Activated CD8-positive, alpha-beta T cell treated with anti-CD3 and anti-CD28 coated beads, Interleukin-2, amount 10 ng/mL, durations not matched to agents 7 days and 5 days (primary cell): ENCODE measurements at regions not wholly inside any gene's neighbourhood (a gene's known extent, or its start where the extent isn't known, plus 50 kb on each side); places are given as distances from the start of the nearest gene placed in this dataset.

Experiments
- ATAC-seq: fragments of 150-1000 bp; cut with Tn5 transposase; one replicate; pipeline ENCODE4 v1.10.0; 2021; ENCODE audit warnings: moderate library complexity
- CTCF ChIA-PET: fragments of 350-600 bp; sonication (Branson Sonifier 250); formaldehyde crosslinking; loops from one replicate; lab custom pipeline; 2021; ENCODE audit warnings: antibody characterized with exemption; lab: Charles Lee
- POLR2A ChIA-PET: fragments of 350-600 bp; sonication (Branson Sonifier 250); formaldehyde crosslinking; loops from one replicate; lab custom pipeline; 2021; ENCODE audit warnings: antibody characterized with exemption; lab: Charles Lee
- DNase-seq: peaks from one replicate; pipeline ENCODE4 v3.0.0-alpha.2; 2020
- H3K27ac Mint-ChIP-seq: one replicate; pipeline ENCODE4 v1.8.0; 2021; ENCODE audit warnings: mild to moderate bottlenecking, mixed read lengths
- H3K27me3 Mint-ChIP-seq: one replicate; pipeline ENCODE4 v1.8.0; 2021; ENCODE audit warnings: low read depth, mixed read lengths
- H3K36me3 Mint-ChIP-seq: one replicate; pipeline ENCODE4 v1.8.0; 2021; ENCODE audit warnings: low read depth, mixed read lengths
- H3K4me1 Mint-ChIP-seq: one replicate; pipeline ENCODE4 v1.8.0; 2021; ENCODE audit warnings: low read depth, mixed read lengths
- H3K4me3 Mint-ChIP-seq: one replicate; pipeline ENCODE4 v1.8.0; 2021; ENCODE audit warnings: mild to moderate bottlenecking, mixed read lengths
- H3K9me3 Mint-ChIP-seq: one replicate; pipeline ENCODE4 v1.8.0; 2022; ENCODE audit warnings: mixed read lengths; ENCODE audit not compliant: insufficient read depth

GRCh38 chr5:155250596-155250995 lies 237.0 kb downstream of the KIF4B start:
- ChIA-PET POLR2A (no interaction called here), CTCF (no interaction called here)
- no peaks in the 10 kb centered on the region for H3K36me3 Mint-ChIP-seq
- ATAC-seq (no peak), DNase-seq (no peak)
- H3K4me1 Mint-ChIP-seq = no peaks in the 10 kb centered on the region
- no peak overlapping the region for H3K4me3 Mint-ChIP-seq
- no peak overlapping the region for H3K27ac Mint-ChIP-seq
- no peaks in the 10 kb centered on the region for H3K9me3 Mint-ChIP-seq
- H3K27me3 Mint-ChIP-seq = no peaks in the 10 kb centered on the region

DNA sequence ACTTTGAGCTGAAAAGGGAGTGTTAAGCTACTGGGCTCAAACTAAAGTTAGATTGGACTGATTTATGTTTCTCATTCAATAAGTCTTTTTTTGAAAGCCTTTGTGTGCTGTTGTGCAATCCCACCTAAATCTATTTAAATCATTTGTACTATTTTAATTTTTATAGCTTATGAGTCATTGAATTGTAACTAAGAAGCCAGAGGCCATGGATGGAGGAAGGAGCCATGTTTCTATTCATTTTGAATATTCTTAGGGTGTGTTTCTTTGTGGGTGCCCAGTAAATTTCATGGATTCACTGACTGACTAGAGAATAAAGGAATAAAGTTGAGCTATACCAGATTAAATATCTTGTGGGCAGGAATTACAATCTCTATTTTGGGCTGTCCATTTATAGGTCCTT lies 238.5 kb downstream of the KIF4B start:
- DNase-seq = no peak
- POLR2A ChIA-PET = no interaction called here
- H3K4me3 Mint-ChIP-seq = no peak overlapping the region
- H3K27ac Mint-ChIP-seq = no peak overlapping the region
- H3K9me3 Mint-ChIP-seq = no peaks in the 10 kb centered on the region
- H3K4me1 Mint-ChIP-seq = no peaks in the 10 kb centered on the region
- CTCF ChIA-PET = no interaction called here
- no peaks in the 10 kb centered on the region for H3K27me3 Mint-ChIP-seq
- no peak for ATAC-seq
- H3K36me3 Mint-ChIP-seq = no peaks in the 10 kb centered on the region

- H3K9me3 Mint-ChIP-seq = no peaks in the 10 kb centered on the region
- no peaks in the 10 kb centered on the region for H3K4me1 Mint-ChIP-seq
- DNase-seq (no peak), ATAC-seq (no peak)
- no peak overlapping the region for H3K27ac Mint-ChIP-seq
- H3K4me3 Mint-ChIP-seq = no peak overlapping the region
- no peaks in the 10 kb centered on the region for H3K36me3 Mint-ChIP-seq
- CTCF ChIA-PET = no interaction called here
- no peaks in the 10 kb centered on the region for H3K27me3 Mint-ChIP-seq
- POLR2A ChIA-PET = no interaction called here
Measured at GRCh38 chr5:155252717-155253116, 239.2 kb downstream of the KIF4B start.

DNA sequence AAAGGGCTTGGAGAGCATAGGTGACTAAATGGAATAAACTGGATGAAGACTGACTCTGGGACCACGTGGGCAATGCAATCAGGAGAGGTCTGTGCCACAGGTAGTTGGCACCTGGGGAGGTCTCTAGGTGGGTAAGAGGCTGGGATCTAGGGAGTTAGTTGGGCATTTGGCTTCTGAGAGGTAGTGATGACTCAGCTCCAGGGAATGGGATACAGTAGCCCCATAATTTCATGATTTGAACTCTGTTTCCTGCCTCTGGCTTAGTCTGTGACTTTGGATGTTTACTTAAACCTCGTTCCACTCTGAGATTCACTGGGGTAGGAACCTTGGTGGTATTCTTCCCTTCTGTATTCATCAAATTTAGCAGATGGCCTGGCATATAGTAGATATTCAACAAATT lies 240.8 kb downstream of the KIF4B start:
- H3K9me3 Mint-ChIP-seq = no peaks in the 10 kb centered on the region
- no peaks in the 10 kb centered on the region for H3K27me3 Mint-ChIP-seq
- DNase-seq = no peak
- CTCF ChIA-PET = no interaction called here
- H3K36me3 Mint-ChIP-seq = no peaks in the 10 kb centered on the region
- POLR2A ChIA-PET = no interaction called here
- no peaks in the 10 kb centered on the region for H3K4me1 Mint-ChIP-seq
- H3K27ac Mint-ChIP-seq = no peak overlapping the region
- no peak overlapping the region for H3K4me3 Mint-ChIP-seq
- ATAC-seq = no peak

- ATAC-seq = no peak
- Mint-ChIP-seq H3K27ac (no peak overlapping the region), H3K36me3 (no peaks in the 10 kb centered on the region), H3K9me3 (no peaks in the 10 kb centered on the region), H3K27me3 (no peaks in the 10 kb centered on the region), H3K4me1 (no peaks in the 10 kb centered on the region), H3K4me3 (no peak overlapping the region)
- ChIA-PET CTCF (no interaction called here), POLR2A (no interaction called here)
- no peak for DNase-seq
Measured at GRCh38 chr5:155258161-155258560, 244.6 kb downstream of the KIF4B start.

DNA sequence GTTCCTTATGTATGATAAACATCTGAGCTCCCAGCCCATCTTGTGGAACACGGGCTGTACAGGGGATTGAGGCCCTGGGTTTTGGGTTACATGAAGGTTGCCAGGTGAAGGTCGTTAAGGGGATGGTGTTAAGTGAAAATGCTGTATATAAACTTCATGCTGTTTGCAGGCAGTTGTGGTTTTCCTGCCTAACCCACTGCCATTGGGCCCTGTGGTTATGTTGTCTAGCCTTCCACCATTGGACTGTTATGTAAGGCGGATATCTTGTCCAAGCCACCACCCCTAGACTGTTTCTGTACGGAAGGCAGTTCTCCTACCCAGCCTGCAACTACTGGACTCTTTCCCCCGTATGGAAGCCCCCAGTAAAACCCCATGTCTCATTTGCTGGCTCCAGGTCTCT lies 246.1 kb downstream of the KIF4B start:
- Mint-ChIP-seq H3K27me3 (no peaks in the 10 kb centered on the region), H3K9me3 (no peaks in the 10 kb centered on the region), H3K27ac (no peak overlapping the region), H3K36me3 (no peaks in the 10 kb centered on the region), H3K4me3 (no peak overlapping the region), H3K4me1 (no peaks in the 10 kb centered on the region)
- CTCF ChIA-PET = no interaction called here
- no peak for DNase-seq
- no peak for ATAC-seq
- POLR2A ChIA-PET = no interaction called here

- no peak for ATAC-seq
- CTCF ChIA-PET = interaction anchor here (1.2 kb wide), 1 partner anchor 13 kb away, joined by 3 read pairs; no protein-coding TSS in a partner anchor
Measured at GRCh38 chr5:155260798-155261197, 247.2 kb downstream of the KIF4B start.

GRCh38 chr5:155263381-155263780 lies 249.8 kb downstream of the KIF4B start:
- CTCF ChIA-PET = no interaction called here
- no peaks in the 10 kb centered on the region for H3K27me3 Mint-ChIP-seq

More at GRCh38 chr5:155260798-155261197, 247.2 kb downstream of the KIF4B start:
- Mint-ChIP-seq H3K9me3 (no peaks in the 10 kb centered on the region), H3K4me1 (no peaks in the 10 kb centered on the region), H3K4me3 (no peak overlapping the region), H3K27me3 (no peaks in the 10 kb centered on the region), H3K36me3 (no peaks in the 10 kb centered on the region), H3K27ac (no peak overlapping the region)
- POLR2A ChIA-PET = no interaction called here
- DNase-seq = no peak

DNA sequence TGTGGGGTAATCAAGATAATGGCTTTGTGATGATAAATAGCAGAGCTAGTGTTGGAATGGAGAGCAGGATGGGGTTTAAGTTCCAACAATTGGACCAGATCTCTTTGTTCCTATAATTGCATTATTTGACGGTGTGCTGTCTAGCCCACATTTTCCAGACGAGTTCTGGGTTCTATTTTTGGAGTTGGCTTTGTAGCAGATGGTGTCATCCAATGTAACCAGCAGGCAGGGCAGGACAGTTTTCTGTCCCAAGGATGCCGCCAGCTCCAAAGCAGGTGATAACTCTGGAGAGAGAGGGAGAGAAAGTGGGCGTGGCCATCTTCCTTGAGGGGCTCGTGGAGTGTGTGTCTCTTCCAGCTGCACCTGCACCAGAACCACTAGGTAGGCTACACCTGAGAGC lies 251.3 kb downstream of the KIF4B start:
- no peak overlapping the region for H3K27ac Mint-ChIP-seq
- H3K4me1 Mint-ChIP-seq = no peaks in the 10 kb centered on the region
- no peaks in the 10 kb centered on the region for H3K27me3 Mint-ChIP-seq
- ChIA-PET POLR2A (no interaction called here), CTCF (no interaction called here)
- no peaks in the 10 kb centered on the region for H3K9me3 Mint-ChIP-seq
- no peak for DNase-seq
- H3K36me3 Mint-ChIP-seq = no peaks in the 10 kb centered on the region
- no peak overlapping the region for H3K4me3 Mint-ChIP-seq
- no peak for ATAC-seq

More at GRCh38 chr5:155263381-155263780, 249.8 kb downstream of the KIF4B start:
- no peaks in the 10 kb centered on the region for H3K4me1 Mint-ChIP-seq
- POLR2A ChIA-PET = no interaction called here
- DNase-seq = no peak
- ATAC-seq = no peak
- no peaks in the 10 kb centered on the region for H3K9me3 Mint-ChIP-seq
- no peak overlapping the region for H3K4me3 Mint-ChIP-seq
- H3K36me3 Mint-ChIP-seq = no peaks in the 10 kb centered on the region
- no peak overlapping the region for H3K27ac Mint-ChIP-seq

- no peaks in the 10 kb centered on the region for H3K36me3 Mint-ChIP-seq
- CTCF ChIA-PET = no interaction called here
- H3K27me3 Mint-ChIP-seq = no peaks in the 10 kb centered on the region
- H3K9me3 Mint-ChIP-seq = no peaks in the 10 kb centered on the region
- no peak overlapping the region for H3K27ac Mint-ChIP-seq
- no peak overlapping the region for H3K4me3 Mint-ChIP-seq
- POLR2A ChIA-PET = no interaction called here
- H3K4me1 Mint-ChIP-seq = no peaks in the 10 kb centered on the region
- ATAC-seq (no peak), DNase-seq (no peak)
Measured at GRCh38 chr5:155268770-155269425, 255.3 kb downstream of the KIF4B start.

GRCh38 chr5:155270725-155271124 lies 257.2 kb downstream of the KIF4B start:
- no peak overlapping the region for H3K4me3 Mint-ChIP-seq
- ChIA-PET CTCF (no interaction called here), POLR2A (no interaction called here)
- no peak overlapping the region for H3K27ac Mint-ChIP-seq
- H3K9me3 Mint-ChIP-seq = no peaks in the 10 kb centered on the region
- ATAC-seq = no peak
- no peaks in the 10 kb centered on the region for H3K36me3 Mint-ChIP-seq
- DNase-seq = no peak
- no peaks in the 10 kb centered on the region for H3K4me1 Mint-ChIP-seq
- no peaks in the 10 kb centered on the region for H3K27me3 Mint-ChIP-seq

DNA sequence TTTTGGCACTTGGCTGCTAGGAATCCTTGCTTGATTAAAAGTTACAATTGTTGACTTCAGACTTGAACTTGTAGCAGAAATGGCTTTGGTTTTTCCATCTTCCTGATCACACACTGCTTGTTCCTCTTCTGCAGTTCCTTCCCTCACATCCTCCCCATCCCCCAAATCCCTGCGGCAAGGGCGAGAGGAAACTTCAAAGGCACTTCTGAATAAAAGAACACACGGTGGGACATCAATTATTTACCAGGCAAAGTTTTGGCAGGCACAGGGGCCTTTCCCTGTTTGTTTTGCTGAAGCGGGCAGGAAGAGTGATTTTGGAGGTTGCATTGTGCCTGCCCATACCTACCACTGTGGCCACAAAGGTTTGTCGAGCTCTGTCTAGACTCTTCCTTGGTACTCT lies 260.9 kb downstream of the KIF4B start:
- Mint-ChIP-seq H3K9me3 (no peaks in the 10 kb centered on the region), H3K4me3 (no peak overlapping the region), H3K27me3 (no peaks in the 10 kb centered on the region), H3K36me3 (no peaks in the 10 kb centered on the region), H3K27ac (no peak overlapping the region), H3K4me1 (no peaks in the 10 kb centered on the region)
- no peak for ATAC-seq
- CTCF ChIA-PET = no interaction called here
- POLR2A ChIA-PET = no interaction called here
- no peak for DNase-seq

GRCh38 chr5:155275222-155275621 lies 261.7 kb downstream of the KIF4B start:
- H3K27me3 Mint-ChIP-seq = no peaks in the 10 kb centered on the region
- H3K4me1 Mint-ChIP-seq = no peaks in the 10 kb centered on the region
- ATAC-seq (no peak), DNase-seq (no peak)
- POLR2A ChIA-PET = no interaction called here
- H3K4me3 Mint-ChIP-seq = no peak overlapping the region
- no peaks in the 10 kb centered on the region for H3K9me3 Mint-ChIP-seq
- CTCF ChIA-PET = no interaction called here
- no peaks in the 10 kb centered on the region for H3K36me3 Mint-ChIP-seq
- no peak overlapping the region for H3K27ac Mint-ChIP-seq
